ENCODE measurements at regions not wholly inside any gene's neighbourhood (a gene's known extent, or its start where the extent isn't known, plus 50 kb on each side); places are given as distances from the start of the nearest gene placed in this dataset.

- TF ChIP-seq ATF6 (CRISPR knock-in tag; IDR thresholded peaks at IDR 0.05) = no peak
- TF ChIP-seq RORB (CRISPR knock-in tag; IDR thresholded peaks at IDR 0.05) = no peak
- TF ChIP-seq ZNF281 (CRISPR knock-in tag; IDR thresholded peaks at IDR 0.05) = no peak
- TF ChIP-seq ZNF138 (CRISPR knock-in tag; conservative IDR thresholded peaks at IDR 0.05) = no peak
- TF ChIP-seq NR2C2 (CRISPR knock-in tag; IDR thresholded peaks at IDR 0.05) = no peak
- TF ChIP-seq PRRX2 (CRISPR knock-in tag; IDR thresholded peaks at IDR 0.05) = no peak
- no peak for TF ChIP-seq TCF7 (CRISPR knock-in tag; IDR thresholded peaks at IDR 0.05; ENCODE audit: low read depth)
- no peak for TF ChIP-seq SOX15 (CRISPR knock-in tag; IDR thresholded peaks at IDR 0.05)
- no peak for TF ChIP-seq CDX4 (CRISPR knock-in tag; IDR thresholded peaks at IDR 0.05; ENCODE audit: borderline replicate concordance)
Measured at GRCh38 chr15:69697916-69698315, 245.3 kb downstream of the RPLP1 start (continued).

GRCh38 chr15:69699096-69699495 is 246.5 kb downstream of the RPLP1 start:
- POLR2A ChIA-PET = interaction anchor here (0.5 kb wide), 1 partner anchor 449 kb away, joined by 5 read pairs; no protein-coding TSS in a partner anchor
- peaks cover 3% of the 10 kb centered on the region for H3K27me3 Mint-ChIP-seq (ENCODE audit: low read depth)

More at GRCh38 chr15:69699096-69699495, 246.5 kb downstream of the RPLP1 start:
- CTCF ChIA-PET = no interaction called here
- Mint-ChIP-seq H3K27ac (no peak overlapping the region), H3K4me1 (peaks cover 7% of the 10 kb centered on the region), H3K9me3 (peaks cover 22% of the 10 kb centered on the region), H3K4me3 (no peak overlapping the region), H3K36me3 (peaks cover 3% of the 10 kb centered on the region; the same call in 1 of the 2 replicates)
- DNase-seq (ENCODE audit: low spot score) (no peak), ATAC-seq (no peak)
- no peak for TF ChIP-seq RELA (CRISPR knock-in tag; IDR thresholded peaks at IDR 0.05; ENCODE audit: borderline replicate concordance)
- TF ChIP-seq ERG (CRISPR knock-in tag; IDR thresholded peaks at IDR 0.05) = no peak
- TF ChIP-seq ZNF396 (CRISPR knock-in tag; IDR thresholded peaks at IDR 0.05; ENCODE audit: borderline replicate concordance) = no peak
- no peak for TF ChIP-seq NR3C1 (CRISPR knock-in tag; conservative IDR thresholded peaks at IDR 0.05; ENCODE audit: low read depth)
- TF ChIP-seq AFF4 (CRISPR knock-in tag; IDR thresholded peaks at IDR 0.05; ENCODE audit: borderline replicate concordance) = no peak
- TF ChIP-seq MLX (CRISPR knock-in tag; IDR thresholded peaks at IDR 0.05) = no peak
- no peak for TF ChIP-seq EMX1 (CRISPR knock-in tag; IDR thresholded peaks at IDR 0.05)
- no peak for TF ChIP-seq PRRX2 (CRISPR knock-in tag; IDR thresholded peaks at IDR 0.05)
- TF ChIP-seq ETV6 (CRISPR knock-in tag; IDR thresholded peaks at IDR 0.05) = no peak

Data from WTC11 (cell line).